Mucosa of gallbladder (tissue), 1 donor: ENCODE measurements at regions not wholly inside any gene's neighbourhood (a gene's known extent, or its start where the extent isn't known, plus 50 kb on each side); places are given as distances from the start of the nearest gene placed in this dataset.

Experiments
- DNase-seq: peaks from one replicate; pipeline ENCODE4 v3.0.0-alpha.2; 2020; ENCODE audit warnings: low spot score
- donor health status: DM: no; HTN: no; CAD: no.

DNA sequence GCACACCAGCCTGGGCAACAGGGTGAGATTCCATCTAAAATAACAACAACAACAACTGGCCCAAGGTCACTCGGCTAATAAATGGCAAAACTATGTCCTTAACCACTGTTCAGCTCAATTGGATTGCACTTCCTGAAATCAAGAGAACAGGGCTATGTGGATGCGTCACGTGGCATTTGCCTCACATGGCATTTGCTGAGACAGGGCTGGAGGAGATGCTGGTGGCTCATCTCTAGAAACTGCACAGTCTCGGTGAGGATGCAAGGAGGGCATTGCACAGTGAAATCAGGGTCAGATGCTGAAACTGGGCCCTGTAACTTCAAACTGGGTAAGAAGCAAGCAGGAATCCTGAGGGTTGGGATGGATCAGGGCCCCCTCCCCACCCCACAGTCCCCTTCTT lies 171.9 kb downstream of the BUD13 start:
- no peak for DNase-seq

DNA sequence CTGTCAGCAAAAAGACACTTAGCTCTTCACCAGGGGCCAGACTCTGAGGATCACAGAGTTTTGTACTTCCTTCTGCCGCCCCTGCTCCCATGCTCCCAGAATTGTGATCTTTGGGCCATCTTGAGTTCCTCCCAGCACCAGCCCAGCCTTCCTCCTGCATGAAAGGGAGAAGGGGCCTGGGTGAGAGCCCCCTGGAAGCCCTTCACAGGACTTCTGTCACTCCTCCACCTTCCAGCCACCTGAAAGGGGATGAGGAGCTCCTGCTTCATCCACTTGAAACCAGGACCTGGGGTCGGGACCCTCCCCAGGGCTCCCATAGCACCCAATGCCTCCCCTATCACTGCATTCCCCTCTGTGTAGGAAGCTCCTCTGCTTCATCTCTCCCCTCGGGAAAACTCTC lies 174.2 kb downstream of the BUD13 start:
- DNase-seq, result no peak

DNA sequence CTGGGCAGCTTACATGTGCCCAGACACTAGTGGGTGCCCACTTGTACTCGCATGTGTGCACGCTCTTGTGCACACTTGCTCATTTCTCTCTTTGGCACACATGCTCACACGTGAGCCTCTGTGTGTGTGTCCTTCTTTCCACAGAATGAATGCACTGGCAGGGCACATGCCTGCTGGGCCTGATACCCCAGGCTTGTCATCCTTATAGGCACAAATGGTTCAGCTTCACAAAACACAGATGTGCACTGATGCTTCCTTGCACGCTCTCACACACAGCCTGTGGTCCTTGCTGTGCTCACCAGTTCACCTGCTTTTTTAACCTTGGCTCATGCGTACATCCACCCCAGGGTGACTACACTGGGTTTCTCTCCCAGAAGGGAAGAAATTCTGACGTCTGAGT lies 174.8 kb downstream of the BUD13 start:
- DNase-seq, result no peak

DNA sequence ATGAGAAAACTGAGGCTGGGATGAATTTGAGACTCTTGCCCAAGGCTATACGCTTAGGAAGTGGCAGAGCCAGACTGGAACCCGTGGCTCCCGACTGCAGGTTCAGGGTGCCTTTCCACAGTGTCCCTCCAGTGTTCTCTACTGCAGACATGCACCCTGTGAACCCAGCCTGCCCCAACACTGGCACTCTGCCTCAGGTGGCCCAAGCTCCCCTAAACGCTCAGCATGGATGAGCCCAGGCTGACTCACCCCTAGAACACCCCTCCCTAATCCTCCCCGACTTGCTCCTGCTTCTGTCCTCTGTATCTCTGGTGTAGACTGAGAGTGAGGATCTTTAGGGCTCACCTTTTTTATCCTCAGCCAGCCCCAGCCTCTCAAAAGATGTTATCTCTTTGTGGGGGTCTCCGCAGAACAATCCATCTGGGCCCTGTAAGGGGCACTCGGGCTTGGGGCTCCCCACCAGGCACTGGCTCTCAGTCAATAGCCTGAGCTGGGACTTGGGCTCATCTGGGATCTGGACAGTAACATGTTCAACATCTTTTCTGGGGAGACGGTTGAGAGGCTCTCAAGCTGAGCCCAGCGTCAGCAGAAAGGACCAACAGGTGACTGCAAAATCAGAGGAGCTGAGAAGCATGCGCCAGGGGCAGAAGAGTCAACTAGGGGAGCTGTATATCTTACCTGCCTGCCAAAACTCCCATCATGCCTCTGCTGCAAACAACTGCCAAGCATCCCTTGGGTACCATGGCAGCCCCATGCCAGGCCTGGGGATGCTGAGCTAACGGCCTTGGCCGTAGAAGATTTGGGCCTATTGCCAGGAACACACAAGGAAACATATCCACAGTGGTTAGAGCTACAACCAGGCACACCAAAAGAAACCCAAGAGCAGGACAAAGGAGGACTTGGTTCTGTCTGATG lies 176.2 kb downstream of the BUD13 start:
- DNase-seq, result no peak

DNA sequence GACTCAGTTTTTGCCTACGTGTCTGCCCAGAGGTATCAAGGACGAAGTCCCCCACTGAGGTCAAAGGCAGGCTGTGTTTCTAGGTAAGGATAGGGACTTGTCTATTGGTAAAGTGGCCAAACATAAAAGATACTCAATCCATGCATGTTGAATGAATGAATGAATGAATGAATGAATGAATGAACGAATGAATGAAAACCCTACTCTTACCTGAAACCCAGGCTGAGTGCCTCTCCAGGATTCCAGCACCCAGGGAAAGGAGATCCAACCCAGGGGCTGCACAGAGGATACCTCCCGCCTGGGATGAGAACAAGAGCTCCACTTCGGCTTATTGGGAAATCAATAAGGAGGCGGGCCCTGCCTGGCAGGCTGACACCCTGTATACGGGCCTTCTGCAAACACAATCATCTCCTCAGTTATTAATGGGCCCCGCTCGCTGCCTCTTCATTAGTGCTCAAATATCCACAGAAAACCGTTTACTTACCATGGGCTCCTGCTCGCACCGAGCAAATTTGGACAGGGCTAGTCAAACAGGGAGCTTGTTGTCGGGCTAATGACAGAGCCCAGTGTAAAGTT lies 177.4 kb downstream of the BUD13 start:
- no peak for DNase-seq

DNA sequence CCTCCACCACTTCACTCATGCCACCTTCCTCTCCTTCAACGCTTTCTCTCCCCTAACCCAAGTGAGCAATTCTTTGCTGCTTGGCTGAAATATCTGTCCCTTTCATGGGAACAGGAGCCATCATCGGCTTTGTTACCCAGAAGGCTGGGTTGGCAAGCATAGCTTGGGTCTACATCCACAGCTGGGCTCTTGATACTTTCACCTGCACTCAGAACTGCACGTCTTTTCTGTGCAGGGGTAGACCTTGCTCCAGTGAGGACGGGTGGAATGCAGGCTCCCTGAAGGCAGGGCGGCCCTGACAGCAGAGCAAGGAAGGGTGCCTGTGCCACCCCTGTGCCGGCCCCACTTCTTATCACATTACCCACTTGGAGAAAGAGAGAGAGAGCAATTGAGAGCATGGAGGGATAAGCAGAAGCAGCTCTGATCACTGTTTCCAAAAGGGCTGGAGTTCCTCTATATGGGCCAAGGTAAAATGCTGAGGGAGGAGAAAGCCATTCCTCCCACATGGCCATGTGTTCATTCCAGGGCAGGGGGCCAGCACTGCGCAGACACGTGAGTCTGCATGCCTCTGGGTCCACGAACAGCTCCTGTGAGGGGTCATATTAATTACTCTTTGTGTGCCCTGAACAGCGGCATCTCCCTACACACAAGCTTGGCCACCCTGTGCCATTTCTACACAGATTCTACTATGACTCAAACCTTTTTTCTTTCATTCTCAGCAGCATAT lies 181.8 kb downstream of the BUD13 start:
- no peak for DNase-seq

GRCh38 chr11:116589402-116589801 lies 183.4 kb downstream of the BUD13 start:
- DNase-seq, result no peak

DNA sequence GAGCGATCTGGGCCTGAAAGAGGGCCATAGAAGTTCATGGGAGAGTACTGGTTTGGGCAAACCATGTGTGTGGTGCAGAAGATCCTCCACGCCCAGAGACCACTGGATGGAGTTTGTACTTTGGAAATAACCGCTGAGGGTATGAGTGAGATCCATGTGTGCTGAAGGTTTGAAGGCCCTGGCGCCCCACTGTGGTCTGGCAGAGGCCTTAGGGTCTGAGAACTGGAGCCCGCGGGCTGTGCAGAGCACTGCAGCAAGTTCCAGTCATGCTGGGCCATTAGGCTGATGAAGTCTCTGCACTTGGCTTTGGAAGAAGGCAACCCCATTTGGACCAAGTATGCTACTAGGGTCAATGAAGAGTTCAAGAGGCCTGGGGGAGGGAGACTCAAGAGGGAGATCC lies 186.4 kb downstream of the BUD13 start:
- DNase-seq, result no peak

DNA sequence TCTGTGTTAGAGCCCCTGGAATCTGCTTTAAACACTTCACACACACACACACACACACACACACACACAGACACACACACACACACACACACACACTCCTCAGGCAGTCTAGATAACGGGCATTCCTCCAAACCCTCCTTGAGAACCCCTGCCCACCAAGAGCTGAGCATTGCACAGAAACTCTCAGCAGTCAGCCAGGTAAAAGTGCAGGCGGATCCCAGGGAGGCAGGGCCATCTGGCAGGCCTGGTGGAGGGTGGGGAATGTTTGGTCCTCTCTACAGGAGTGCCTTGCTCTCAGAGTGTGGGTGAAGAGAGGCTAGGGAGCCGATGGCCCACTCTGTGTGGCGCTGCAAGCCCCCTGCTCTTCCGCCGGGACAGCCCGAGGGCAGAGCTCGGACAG lies 190.2 kb downstream of the BUD13 start:
- DNase-seq, result no peak

DNA sequence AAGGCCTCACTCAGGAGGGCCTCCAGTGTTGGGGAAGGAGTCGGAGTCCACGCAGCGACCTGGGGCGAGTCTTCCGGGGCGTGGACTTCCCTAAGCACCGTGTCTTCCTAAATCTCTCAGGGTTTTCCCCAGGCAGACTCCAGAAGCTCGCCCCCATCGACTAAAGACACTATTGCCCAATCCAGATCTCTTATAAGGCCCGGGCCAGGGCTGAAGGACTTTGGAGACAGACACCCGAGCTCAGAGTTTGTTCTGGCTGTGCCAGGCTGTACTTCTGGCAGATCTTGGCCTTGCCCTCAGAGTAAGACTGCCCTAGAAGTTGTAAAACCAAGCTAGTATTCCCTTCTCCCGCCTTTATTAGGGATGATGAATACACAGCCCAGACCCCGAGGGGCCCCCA lies 191.4 kb downstream of the BUD13 start:
- no peak for DNase-seq

GRCh38 chr11:116580799-116581198 lies 192.0 kb downstream of the BUD13 start:
- no peak for DNase-seq

DNA sequence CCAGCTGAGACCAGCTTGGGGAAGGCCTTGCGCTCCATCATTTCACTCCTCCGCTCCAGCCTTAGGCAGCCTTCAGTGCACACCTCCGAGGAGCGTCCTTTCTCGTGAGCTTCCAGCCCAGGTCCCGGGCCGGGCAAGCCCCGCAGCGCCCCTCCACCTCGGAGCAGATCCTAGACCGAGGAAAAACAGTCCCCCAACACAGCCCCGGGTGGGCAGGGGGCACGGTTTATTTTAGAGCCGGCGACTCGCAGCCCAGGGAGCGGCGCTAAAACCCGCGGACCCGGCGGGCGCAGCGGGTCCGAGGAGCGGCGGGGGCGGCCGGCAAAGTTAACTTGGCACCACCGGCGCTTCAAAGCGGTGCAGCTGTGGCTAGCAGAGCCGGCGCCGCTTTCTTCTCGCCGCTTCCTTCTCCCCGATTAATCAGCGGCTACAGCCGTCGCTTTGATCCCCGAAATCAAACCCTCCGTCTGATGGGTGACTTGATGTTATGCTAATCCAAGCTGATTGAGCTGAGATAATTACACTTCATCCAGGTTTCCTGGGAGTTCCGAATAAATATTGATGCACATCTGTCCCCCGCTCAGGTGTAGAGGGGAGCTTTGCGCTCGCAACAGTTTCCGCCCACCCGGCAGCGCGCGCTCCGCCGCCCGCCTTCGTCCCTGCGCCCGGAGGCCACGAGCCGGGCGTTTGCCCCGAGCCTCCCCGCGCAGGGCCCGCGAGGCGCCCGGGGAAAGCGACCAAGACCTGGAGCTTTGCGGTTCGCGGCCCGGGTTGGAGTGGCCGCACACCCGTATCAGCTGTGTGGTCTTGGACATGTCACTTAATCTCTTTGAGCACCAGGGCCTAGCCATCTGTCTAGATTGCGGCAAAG lies 192.7 kb downstream of the BUD13 start:
- DNase-seq, result no peak

GRCh38 chr11:116579031-116579653 lies 193.6 kb downstream of the BUD13 start:
- DNase-seq, result no peak

GRCh38 chr11:116577956-116578355 lies 194.8 kb downstream of the BUD13 start:
- no peak for DNase-seq

GRCh38 chr11:116577273-116577672 lies 195.5 kb downstream of the BUD13 start:
- DNase-seq, result no peak

DNA sequence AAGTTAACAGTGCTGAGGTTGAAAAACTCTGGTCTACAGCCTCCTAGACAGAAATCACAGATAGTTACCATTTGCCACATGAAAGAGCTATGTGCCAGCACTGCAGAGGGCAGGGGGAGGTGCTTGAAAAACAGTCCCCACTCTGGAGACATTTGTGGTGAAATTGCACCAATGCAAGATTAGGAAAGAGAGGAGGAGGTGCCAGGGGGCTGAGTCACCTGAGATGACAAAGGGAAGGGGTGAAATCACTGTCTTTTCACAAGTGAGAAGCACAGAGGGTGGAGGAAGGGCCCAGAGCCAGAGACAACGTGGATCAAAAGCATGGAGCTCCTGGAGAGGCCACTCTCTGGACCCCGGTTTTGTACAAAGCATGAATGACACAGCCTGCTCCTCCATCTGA lies 196.3 kb downstream of the BUD13 start:
- DNase-seq, result no peak

GRCh38 chr11:116567721-116568242 lies 205.0 kb downstream of the BUD13 start:
- DNase-seq, result no peak

DNA sequence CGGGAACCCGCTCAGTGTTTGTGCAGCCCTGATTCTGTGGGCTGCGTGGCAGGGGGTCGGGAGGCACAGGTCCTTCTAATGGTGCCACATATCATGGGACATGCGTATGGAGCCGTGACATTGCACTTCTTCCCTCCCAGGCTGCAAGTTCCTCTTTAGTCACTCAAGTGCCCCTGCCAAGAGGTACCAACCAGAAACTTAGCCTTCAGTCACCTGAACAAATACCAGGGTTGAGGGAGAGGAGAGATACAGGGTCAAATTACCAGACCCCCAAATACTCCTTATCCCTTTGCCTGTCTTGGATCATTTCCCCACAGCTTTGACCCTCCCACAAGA lies 209.1 kb downstream of the BUD13 start:
- no peak for DNase-seq

DNA sequence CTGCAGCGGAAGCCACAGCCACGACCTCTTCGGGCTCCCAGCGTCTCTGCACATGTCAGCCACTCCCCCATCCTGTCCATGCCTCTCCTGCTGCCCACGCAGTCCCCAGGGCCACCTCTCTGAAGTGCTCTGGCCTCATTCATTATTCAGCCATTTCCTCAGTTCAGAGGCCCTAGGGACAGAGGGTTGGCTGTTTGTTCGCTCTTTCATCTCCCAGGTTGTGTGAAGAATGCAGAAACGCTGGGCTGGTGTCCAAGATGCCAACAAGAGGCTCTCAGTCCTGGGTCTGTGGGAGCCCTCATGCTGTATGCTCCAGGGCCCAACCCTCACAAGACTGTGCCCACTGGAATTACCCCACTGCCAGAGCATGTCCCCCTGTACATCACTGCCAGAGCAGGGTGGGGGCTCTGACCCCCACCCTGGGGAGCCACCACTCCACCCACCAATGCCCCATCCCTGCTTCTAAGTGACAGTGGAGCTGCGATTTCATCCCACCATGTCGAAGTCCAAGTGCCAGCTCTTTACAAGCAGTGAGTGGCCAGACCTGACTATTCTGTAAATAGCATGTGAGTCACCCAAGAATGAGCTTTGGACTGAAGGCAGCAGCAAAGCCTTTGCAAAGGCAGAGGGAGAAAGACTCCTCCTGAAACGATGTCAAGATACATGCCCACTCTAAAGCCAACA lies 209.6 kb downstream of the BUD13 start:
- DNase-seq, result peak; percentile 36

DNA sequence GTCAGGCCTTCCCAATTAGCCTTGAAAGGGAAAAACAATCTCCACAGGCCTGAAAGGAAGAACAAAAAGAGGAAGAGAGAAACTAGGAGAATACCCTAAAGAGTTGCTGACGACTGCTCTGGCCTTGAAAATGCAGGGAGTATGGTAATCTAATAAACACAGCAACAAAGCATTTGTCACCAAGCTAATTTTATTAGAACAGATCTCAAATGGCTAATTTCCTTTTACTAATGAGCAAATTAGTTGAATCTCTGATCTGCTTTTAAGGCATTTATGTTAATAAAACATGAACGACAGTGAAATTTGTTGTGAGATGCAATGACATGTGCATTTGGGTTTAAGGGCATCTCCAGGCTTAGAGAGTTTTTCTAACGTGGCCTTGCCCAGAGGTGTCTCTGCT lies 212.2 kb downstream of the BUD13 start:
- DNase-seq, result no peak
